ENCODE measurements at regions not wholly inside any gene's neighbourhood (a gene's known extent, or its start where the extent isn't known, plus 50 kb on each side); places are given as distances from the start of the nearest gene placed in this dataset.

DNA sequence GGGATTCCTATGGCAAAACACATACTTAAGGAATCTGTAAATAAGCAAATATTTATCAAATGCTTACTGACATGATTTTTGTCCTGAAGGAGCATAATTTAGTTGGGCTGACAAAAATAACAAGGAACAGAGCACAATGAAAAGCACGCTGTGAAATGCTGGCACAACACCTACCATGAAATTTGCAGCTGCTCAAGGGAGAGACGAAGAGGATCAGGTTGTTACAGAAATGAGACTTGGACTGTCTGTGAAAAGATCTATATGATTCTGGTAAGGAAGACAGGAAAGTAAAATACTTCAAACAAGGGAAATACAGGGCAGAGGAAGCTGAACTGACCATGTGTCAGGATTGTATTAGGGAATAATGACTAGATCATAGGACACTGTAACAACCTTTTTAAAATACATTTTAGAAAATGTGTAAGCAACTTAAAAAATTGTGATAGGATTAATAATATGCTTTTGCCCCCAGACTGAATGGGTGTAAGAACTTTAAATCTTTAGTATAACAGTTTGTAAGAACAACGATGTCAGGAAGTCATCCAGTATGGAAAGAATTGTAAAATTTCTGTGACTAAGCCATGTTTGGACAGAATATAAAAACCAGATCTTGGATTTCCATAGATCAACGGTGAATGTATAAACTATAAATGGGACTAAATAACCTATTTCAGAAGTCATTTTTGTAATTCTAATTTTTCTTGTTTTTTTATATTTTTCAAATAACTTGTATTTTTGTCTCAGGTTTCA is 1556.0 kb downstream of the EFNB2 start:
- Histone ChIP-seq H4K20me1 (replicated peaks; ENCODE audit: insufficient read depth) (no peaks in the 10 kb centered on the region), H3K4me3 (no peak overlapping the region), H3K79me2 (replicated peaks; ENCODE audit: insufficient read depth) (no peaks in the 10 kb centered on the region), H3F3A (replicated peaks; ENCODE audit: low read depth) (no peaks in the 10 kb centered on the region), H2AFZ (no peak overlapping the region), H3K9me2 (ENCODE audit: insufficient read depth) (no peaks in the 10 kb centered on the region), H3K27me3 (ENCODE audit: insufficient read depth) (no peaks in the 10 kb centered on the region), H3K27ac (ENCODE audit: low read depth) (no peak overlapping the region), H3K4me2 (no peak overlapping the region), H3K36me3 (ENCODE audit: insufficient read depth) (no peaks in the 10 kb centered on the region), H3K4me1 (ENCODE audit: insufficient read depth) (no peaks in the 10 kb centered on the region)
- TF ChIP-seq, protein P1, sequence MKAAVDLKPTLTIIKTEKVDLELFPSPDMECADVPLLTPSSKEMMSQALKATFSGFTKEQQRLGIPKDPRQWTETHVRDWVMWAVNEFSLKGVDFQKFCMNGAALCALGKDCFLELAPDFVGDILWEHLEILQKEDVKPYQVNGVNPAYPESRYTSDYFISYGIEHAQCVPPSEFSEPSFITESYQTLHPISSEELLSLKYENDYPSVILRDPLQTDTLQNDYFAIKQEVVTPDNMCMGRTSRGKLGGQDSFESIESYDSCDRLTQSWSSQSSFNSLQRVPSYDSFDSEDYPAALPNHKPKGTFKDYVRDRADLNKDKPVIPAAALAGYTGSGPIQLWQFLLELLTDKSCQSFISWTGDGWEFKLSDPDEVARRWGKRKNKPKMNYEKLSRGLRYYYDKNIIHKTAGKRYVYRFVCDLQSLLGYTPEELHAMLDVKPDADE (IDR thresholded peaks at IDR 0.05): no peak
- TF ChIP-seq POLR2AphosphoS5 (IDR thresholded peaks at IDR 0.05; ENCODE audit: low read depth): no peak
- TF ChIP-seq, protein P2, sequence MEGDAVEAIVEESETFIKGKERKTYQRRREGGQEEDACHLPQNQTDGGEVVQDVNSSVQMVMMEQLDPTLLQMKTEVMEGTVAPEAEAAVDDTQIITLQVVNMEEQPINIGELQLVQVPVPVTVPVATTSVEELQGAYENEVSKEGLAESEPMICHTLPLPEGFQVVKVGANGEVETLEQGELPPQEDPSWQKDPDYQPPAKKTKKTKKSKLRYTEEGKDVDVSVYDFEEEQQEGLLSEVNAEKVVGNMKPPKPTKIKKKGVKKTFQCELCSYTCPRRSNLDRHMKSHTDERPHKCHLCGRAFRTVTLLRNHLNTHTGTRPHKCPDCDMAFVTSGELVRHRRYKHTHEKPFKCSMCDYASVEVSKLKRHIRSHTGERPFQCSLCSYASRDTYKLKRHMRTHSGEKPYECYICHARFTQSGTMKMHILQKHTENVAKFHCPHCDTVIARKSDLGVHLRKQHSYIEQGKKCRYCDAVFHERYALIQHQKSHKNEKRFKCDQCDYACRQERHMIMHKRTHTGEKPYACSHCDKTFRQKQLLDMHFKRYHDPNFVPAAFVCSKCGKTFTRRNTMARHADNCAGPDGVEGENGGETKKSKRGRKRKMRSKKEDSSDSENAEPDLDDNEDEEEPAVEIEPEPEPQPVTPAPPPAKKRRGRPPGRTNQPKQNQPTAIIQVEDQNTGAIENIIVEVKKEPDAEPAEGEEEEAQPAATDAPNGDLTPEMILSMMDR (conservative IDR thresholded peaks at IDR 0.05; ENCODE audit: low read depth in 2 of 2): no peak
- no peak for TF ChIP-seq EZH2phosphoT487 (IDR thresholded peaks at IDR 0.05; ENCODE audit: unreplicated experiment)
- no peak for TF ChIP-seq CREB1 (CRISPR knock-in tag; IDR thresholded peaks at IDR 0.05; ENCODE audit: low read depth)
- TF ChIP-seq, protein P3, sequence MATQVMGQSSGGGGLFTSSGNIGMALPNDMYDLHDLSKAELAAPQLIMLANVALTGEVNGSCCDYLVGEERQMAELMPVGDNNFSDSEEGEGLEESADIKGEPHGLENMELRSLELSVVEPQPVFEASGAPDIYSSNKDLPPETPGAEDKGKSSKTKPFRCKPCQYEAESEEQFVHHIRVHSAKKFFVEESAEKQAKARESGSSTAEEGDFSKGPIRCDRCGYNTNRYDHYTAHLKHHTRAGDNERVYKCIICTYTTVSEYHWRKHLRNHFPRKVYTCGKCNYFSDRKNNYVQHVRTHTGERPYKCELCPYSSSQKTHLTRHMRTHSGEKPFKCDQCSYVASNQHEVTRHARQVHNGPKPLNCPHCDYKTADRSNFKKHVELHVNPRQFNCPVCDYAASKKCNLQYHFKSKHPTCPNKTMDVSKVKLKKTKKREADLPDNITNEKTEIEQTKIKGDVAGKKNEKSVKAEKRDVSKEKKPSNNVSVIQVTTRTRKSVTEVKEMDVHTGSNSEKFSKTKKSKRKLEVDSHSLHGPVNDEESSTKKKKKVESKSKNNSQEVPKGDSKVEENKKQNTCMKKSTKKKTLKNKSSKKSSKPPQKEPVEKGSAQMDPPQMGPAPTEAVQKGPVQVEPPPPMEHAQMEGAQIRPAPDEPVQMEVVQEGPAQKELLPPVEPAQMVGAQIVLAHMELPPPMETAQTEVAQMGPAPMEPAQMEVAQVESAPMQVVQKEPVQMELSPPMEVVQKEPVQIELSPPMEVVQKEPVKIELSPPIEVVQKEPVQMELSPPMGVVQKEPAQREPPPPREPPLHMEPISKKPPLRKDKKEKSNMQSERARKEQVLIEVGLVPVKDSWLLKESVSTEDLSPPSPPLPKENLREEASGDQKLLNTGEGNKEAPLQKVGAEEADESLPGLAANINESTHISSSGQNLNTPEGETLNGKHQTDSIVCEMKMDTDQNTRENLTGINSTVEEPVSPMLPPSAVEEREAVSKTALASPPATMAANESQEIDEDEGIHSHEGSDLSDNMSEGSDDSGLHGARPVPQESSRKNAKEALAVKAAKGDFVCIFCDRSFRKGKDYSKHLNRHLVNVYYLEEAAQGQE (IDR thresholded peaks at IDR 0.05; ENCODE audit: unreplicated experiment): no peak
- no peak for TF ChIP-seq NANOG (IDR thresholded peaks at IDR 0.05; ENCODE audit: borderline replicate concordance)
- no peak for TF ChIP-seq STAT1 (IDR thresholded peaks at IDR 0.05; ENCODE audit: unreplicated experiment)
- no peak for TF ChIP-seq EZH2 (IDR thresholded peaks at IDR 0.05; ENCODE audit: low read depth, unreplicated experiment)
- Mint-ChIP-seq H3K27me3 (ENCODE audit: insufficient read depth, low read depth, poor library complexity) (no peaks in the 10 kb centered on the region), H3K4me1 (no peaks in the 10 kb centered on the region), H3K36me3 (ENCODE audit: low read depth) (no peaks in the 10 kb centered on the region), H3K9me3 (no peaks in the 10 kb centered on the region), H3K27ac (no peak overlapping the region), H3K4me3 (no peak overlapping the region)
- ATAC-seq: no peak
- DNase-seq (ENCODE audit: low spot score): no peak

Data from GM23338 (cell line).